ENCODE measurements at regions not wholly inside any gene's neighbourhood (a gene's known extent, or its start where the extent isn't known, plus 50 kb on each side); places are given as distances from the start of the nearest gene placed in this dataset.

- no peak for DNase-seq (ENCODE audit: low read depth in 4 of 4, low spot score in 2 of 4)
Measured at GRCh38 chr7:137172105-137172590, 171.4 kb downstream of the PTN start.

DNA sequence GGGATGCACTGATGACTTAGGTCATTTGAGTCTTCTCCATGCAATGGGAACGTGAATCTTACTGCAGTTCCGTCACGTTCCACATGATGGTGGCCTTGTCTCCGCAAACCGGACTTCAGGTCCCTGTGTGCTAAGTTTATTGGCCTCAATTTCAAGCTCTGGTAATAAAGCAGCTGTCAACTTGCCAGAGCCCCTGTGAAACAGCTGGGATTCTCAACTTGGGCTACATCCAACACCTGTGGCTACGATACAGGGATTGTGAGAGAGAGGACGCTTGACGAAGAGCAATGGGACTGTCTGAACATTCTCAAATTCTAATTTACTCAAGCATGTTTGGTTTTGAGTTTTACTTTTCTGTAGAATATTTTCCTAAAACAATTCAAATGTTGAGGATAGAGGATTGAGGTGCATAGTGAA, 174.2 kb downstream of the PTN start:
- DNase-seq (ENCODE audit: low read depth in 4 of 4, low spot score in 2 of 4): peak in 2 of 4 donors; percentile 64 to 68

- no peak for DNase-seq (ENCODE audit: low read depth in 4 of 4, low spot score in 2 of 4)
Measured at GRCh38 chr7:137167609-137168008, 175.9 kb downstream of the PTN start.

GRCh38 chr7:137166363-137166762, 177.2 kb downstream of the PTN start:
- no peak for DNase-seq (ENCODE audit: low read depth in 4 of 4, low spot score in 2 of 4)

GRCh38 chr7:137165786-137166185, 177.7 kb downstream of the PTN start:
- DNase-seq (ENCODE audit: low read depth in 4 of 4, low spot score in 2 of 4): no peak

- DNase-seq (ENCODE audit: low read depth in 4 of 4, low spot score in 2 of 4): no peak
Measured at GRCh38 chr7:137165241-137165640, 178.3 kb downstream of the PTN start.

- DNase-seq (ENCODE audit: low read depth in 4 of 4, low spot score in 2 of 4): no peak
Measured at GRCh38 chr7:137164251-137164650, 179.3 kb downstream of the PTN start.

DNA sequence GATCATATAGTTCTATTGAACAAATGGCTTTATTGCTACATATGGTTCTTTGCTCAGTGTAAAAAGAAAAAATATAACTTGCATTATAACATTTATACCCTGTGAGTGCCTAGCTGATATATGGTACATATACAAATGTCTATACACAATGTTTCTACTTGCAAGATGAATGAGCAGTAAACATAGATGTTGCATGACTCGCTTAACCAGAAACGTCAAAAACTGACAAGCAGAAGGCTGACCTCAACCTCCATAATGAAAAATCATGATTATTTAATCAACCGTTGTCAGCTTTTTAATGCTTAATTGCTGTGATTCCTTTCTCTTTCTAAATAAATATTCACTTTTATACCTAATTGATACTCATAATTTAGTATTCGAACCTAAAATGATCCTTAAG, 183.3 kb downstream of the PTN start:
- no peak for DNase-seq (ENCODE audit: low read depth in 4 of 4, low spot score in 2 of 4)

DNA sequence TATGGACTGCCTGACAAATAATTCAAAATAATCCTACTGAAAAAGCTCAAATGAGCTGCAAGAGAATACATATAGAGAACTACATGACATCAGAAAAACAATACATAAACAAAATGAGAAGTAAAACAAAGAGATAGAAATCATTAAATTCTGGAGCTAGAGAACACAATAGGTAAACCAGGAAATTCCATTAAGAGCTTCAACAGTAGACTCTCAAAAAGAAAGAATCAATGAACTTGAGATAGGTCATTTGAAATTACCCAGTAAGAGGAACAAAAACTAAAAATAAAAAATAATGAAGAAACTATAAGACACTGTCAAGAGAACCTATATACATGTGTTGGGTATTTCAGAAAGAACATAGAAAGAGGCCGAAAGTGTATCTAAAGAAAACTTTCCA, 186.3 kb downstream of the PTN start:
- no peak for DNase-seq (ENCODE audit: low read depth in 4 of 4, low spot score in 2 of 4)

- DNase-seq (ENCODE audit: low read depth in 4 of 4, low spot score in 2 of 4): no peak
Measured at GRCh38 chr7:137151690-137152052, 191.9 kb downstream of the PTN start.

GRCh38 chr7:137151041-137151689, 192.4 kb downstream of the PTN start:
- no peak for DNase-seq (ENCODE audit: low read depth in 4 of 4, low spot score in 2 of 4)

GRCh38 chr7:137147338-137147720, 196.2 kb downstream of the PTN start:
- no peak for DNase-seq (ENCODE audit: low read depth in 4 of 4, low spot score in 2 of 4)

- DNase-seq (ENCODE audit: low read depth in 4 of 4, low spot score in 2 of 4): no peak
Measured at GRCh38 chr7:137146552-137147337, 196.8 kb downstream of the PTN start.

GRCh38 chr7:137146012-137146455, 197.5 kb downstream of the PTN start:
- DNase-seq (ENCODE audit: low read depth in 4 of 4, low spot score in 2 of 4): no peak

DNA sequence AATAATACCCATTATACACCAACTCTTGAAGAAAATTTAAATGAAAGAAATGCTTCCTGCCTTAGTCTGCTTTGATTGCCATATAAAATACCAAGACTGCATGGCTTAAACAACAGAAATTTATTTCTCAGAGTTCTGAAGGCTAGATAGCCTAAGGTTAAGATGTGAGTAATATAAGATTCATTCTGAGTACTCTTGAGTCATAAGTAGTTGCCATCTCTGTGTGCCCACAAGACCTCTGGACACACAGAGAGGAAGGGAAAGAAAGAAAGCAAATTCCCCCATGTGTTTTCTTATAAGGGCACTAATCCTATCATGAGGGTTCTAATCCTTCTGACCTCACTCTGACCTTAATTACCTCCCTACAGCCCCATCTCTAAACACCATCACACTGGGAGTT, 201.2 kb downstream of the PTN start:
- DNase-seq (ENCODE audit: low read depth in 4 of 4, low spot score in 2 of 4): no peak

DNA sequence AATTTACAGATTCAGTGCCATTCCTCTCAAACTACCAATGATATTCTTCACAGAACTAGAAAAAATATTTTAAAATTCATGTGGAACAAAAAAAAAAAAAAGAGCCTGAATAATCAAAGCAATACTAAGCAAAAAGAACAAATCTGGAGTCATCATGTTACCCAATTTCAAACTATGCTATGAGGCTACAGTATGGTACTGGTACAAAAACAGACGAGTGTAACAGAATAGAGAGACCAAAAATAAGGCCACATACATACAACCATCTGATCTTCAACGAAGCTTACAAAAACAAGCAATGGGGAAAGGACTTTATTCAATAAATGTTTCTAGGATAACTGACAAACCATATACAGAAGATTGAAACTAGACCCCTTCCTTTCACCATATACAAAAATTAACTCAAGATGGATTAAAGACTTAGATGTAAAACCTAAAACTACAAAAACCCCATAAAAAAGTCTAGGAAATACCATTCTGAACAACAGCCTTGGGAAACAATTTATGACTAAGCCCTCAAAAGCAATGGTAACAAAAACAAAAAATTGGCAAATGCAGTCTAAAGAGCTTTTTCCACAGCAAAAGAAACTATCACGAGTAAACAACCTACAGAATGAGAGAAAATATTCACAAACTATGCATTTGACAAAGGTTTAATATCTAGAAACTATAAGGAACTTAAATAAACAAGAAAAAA, 207.7 kb downstream of the PTN start:
- DNase-seq (ENCODE audit: low read depth in 4 of 4, low spot score in 2 of 4): no peak

GRCh38 chr7:137130751-137131158, 212.8 kb downstream of the PTN start:
- DNase-seq (ENCODE audit: low read depth in 4 of 4, low spot score in 2 of 4): no peak

DNA sequence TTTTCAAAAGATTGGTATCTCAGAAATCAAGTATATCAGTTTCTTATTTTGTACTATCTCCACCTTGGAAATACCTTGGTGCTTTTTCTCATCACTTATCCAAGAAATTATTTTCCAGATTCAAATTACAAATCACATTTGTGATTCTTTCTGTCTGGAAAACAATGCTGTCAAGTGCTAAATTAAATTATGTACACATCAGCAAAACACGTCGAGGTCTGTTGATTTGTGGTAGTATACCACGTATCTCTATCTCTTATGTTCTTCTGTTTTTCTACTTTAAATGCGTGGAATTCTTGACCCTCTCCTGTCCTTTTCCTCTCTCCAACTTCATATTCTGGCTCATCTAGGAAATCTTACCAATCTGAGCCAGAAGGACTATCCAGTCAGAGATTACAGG, 214.5 kb downstream of the PTN start:
- DNase-seq (ENCODE audit: low read depth in 4 of 4, low spot score in 2 of 4): no peak

- DNase-seq (ENCODE audit: low read depth in 4 of 4, low spot score in 2 of 4): no peak
Measured at GRCh38 chr7:137127806-137128205, 215.7 kb downstream of the PTN start.

DNA sequence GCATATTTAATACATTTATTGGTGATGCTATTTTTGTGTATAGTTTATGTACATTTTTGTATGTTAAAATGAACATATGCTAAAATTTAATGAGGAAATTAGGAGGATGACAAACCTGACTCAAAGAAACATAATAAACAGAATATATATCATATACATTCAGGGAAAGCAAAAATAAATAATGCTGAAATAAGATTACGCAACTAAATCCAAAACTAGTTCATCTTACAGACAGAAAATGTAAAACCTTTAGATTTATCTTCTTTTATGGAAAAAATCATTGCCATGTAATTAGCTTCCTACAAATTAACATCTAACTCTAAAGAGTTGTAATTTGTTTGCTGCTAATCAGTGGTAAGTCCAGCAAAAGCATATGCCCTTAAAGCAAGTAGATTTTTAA, 216.5 kb downstream of the PTN start:
- no peak for DNase-seq (ENCODE audit: low read depth in 4 of 4, low spot score in 2 of 4)

DNA sequence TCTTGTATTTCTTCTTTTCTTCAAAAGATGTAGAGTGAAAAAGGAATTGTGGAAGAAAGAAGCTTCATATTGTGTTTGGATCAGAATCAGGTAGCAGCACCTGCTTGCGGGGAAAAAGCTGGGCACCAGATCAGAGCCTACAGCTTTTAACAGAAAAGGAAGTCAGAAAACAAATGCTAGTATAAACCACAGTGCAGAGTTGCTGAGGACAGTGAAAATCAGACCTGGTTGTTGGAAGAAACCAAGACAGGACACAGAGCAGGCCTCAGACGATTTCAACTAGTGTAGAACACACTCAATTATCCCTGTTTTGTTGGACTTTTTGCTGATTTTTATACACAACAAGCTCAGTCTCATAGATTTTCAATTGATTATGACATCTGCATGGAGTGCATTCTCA, 221.4 kb downstream of the PTN start:
- DNase-seq (ENCODE audit: low read depth in 4 of 4, low spot score in 2 of 4): no peak

GRCh38 chr7:137120690-137121089, 222.8 kb downstream of the PTN start:
- DNase-seq (ENCODE audit: low read depth in 4 of 4, low spot score in 2 of 4): no peak

Data from left renal cortex interstitium (tissue), 4 donors.